A673 (cell line): ENCODE measurements at regions not wholly inside any gene's neighbourhood (a gene's known extent, or its start where the extent isn't known, plus 50 kb on each side); places are given as distances from the start of the nearest gene placed in this dataset.

Experiments used
- BruUV-seq: library from RNA; stranded (reverse); fragments of 400-500 nt; replicated peaks from 2 replicates; lab custom pipeline; 2021; lab: Mats Ljungman, UMichigan
- CTCF ChIA-PET: fragments of 300-600 bp; sonication (Branson Sonifier 250); formaldehyde crosslinking; loops from one replicate; lab custom pipeline; 2022; ENCODE audit warnings: antibody characterized with exemption; lab: Charles Lee
- POLR2A ChIA-PET: fragments of 300-600 bp; sonication (Branson Sonifier 250); formaldehyde crosslinking; loops from one replicate; lab custom pipeline; 2022; ENCODE audit warnings: antibody characterized with exemption; ENCODE audit not compliant: low non-redundant PET; lab: Charles Lee
- DNase-seq: peaks from one replicate; pipeline ENCODE4 v3.0.0-alpha.2; 2015; ENCODE audit warnings: low spot score
- H3K27ac ChIP-seq: fragments of 200-600 bp; sonication (generic); 2 replicates; pipeline ENCODE4 v1.5.1; 2016; ENCODE audit warnings: mixed run types, low read depth, mild to moderate bottlenecking, mixed read lengths, antibody characterized with exemption, low read length; ENCODE audit not compliant: poor library complexity, severe bottlenecking
- H3K27me3 ChIP-seq: fragments of 200-600 bp; sonication (generic); replicated peaks from 2 replicates; pipeline ENCODE4 v1.6.1; 2017; ENCODE audit warnings: mixed run types, low read depth, mild to moderate bottlenecking, mixed read lengths, antibody characterized with exemption, low read length; ENCODE audit not compliant: insufficient read depth, poor library complexity
- H3K36me3 ChIP-seq: fragments of 200-600 bp; sonication (generic); 2 replicates; pipeline ENCODE4 v1.6.1; 2016; ENCODE audit warnings: mixed run types, mild to moderate bottlenecking, mixed read lengths, antibody characterized with exemption, low read length; ENCODE audit not compliant: insufficient read depth, poor library complexity, severe bottlenecking
- H3K4me1 ChIP-seq: fragments of 200-600 bp; sonication (generic); 2 replicates; pipeline ENCODE4 v1.6.1; 2017; ENCODE audit warnings: mixed run types, mild to moderate bottlenecking, mixed read lengths, antibody characterized with exemption, low read length; ENCODE audit not compliant: insufficient read depth, poor library complexity, severe bottlenecking
- H3K4me3 ChIP-seq: fragments of 200-600 bp; sonication (generic); 2 replicates; pipeline ENCODE4 v1.5.1; 2016; ENCODE audit warnings: low read depth, mixed run types, mild to moderate bottlenecking, mixed read lengths, low read length; ENCODE audit not compliant: poor library complexity, severe bottlenecking
- H3K9me3 ChIP-seq: fragments of 200-600 bp; sonication (generic); 2 replicates; pipeline ENCODE4 v1.6.1; 2016; ENCODE audit warnings: mixed run types, low read depth, mild to moderate bottlenecking, mixed read lengths, antibody characterized with exemption, low read length; ENCODE audit not compliant: poor library complexity, severe bottlenecking
- EZH2 ChIP-seq: fragments of 200-600 bp; sonication (generic); IDR thresholded peaks from 2 replicates; pipeline ENCODE4 v1.6.1; 2017; ENCODE audit warnings: borderline replicate concordance, low read depth, mild to moderate bottlenecking, mixed read lengths, antibody characterized with exemption, low read length; ENCODE audit not compliant: poor library complexity, severe bottlenecking
- intact Hi-C: fragments of 100-400 bp; cut with micrococcal nuclease; formaldehyde crosslinking; loops from one replicate; pipeline ENCODE4 v1.10.0; 2022; ENCODE audit not compliant: unreplicated experiment
- TF ChIP-seq, protein P1 (sequence below): fragments of 300-800, 200-600 bp; sonication (generic); conservative IDR thresholded peaks from 2 replicates; pipeline ENCODE4 v1.5.1; 2017; ENCODE audit warnings: low read depth, mild to moderate bottlenecking, antibody characterized with exemption, low read length, moderate library complexity, mixed read lengths

- H3K36me3 ChIP-seq, result no peaks in the 10 kb centered on the region
- H3K4me1 ChIP-seq, result peaks cover 20% of the 10 kb centered on the region
- no peaks in the 10 kb centered on the region for H3K9me3 ChIP-seq
- no peaks in the 10 kb centered on the region for H3K27me3 ChIP-seq
- no TSS peak for BruUV-seq
- ChIA-PET CTCF (no interaction called here), POLR2A (no interaction called here)
- no peak overlapping the region for H3K4me3 ChIP-seq
- DNase-seq, result no peak
- intact Hi-C loops, result loop anchor here (5.0 to 10.0 kb wide), 2 partner anchors 331 to 1638 kb away; no protein-coding TSS in a partner anchor
- no peak overlapping the region for H3K27ac ChIP-seq
- no peak for TF ChIP-seq EZH2
- TF ChIP-seq, protein P1, sequence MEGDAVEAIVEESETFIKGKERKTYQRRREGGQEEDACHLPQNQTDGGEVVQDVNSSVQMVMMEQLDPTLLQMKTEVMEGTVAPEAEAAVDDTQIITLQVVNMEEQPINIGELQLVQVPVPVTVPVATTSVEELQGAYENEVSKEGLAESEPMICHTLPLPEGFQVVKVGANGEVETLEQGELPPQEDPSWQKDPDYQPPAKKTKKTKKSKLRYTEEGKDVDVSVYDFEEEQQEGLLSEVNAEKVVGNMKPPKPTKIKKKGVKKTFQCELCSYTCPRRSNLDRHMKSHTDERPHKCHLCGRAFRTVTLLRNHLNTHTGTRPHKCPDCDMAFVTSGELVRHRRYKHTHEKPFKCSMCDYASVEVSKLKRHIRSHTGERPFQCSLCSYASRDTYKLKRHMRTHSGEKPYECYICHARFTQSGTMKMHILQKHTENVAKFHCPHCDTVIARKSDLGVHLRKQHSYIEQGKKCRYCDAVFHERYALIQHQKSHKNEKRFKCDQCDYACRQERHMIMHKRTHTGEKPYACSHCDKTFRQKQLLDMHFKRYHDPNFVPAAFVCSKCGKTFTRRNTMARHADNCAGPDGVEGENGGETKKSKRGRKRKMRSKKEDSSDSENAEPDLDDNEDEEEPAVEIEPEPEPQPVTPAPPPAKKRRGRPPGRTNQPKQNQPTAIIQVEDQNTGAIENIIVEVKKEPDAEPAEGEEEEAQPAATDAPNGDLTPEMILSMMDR, result no peak
Measured at GRCh38 chr4:126955292-126956183, 677.2 kb upstream of the INTU start.

- BruUV-seq, result no TSS peak
- DNase-seq, result no peak
- POLR2A ChIA-PET, result no interaction called here
- CTCF ChIA-PET, result no interaction called here
- no peaks in the 10 kb centered on the region for H3K36me3 ChIP-seq
- no peak overlapping the region for H3K4me3 ChIP-seq
- H3K27me3 ChIP-seq, result no peaks in the 10 kb centered on the region
- TF ChIP-seq EZH2, result no peak
- TF ChIP-seq, protein P1, result no peak
- intact Hi-C loops, result loop anchor here (5.0 to 10.0 kb wide), 2 partner anchors 332 to 1639 kb away; no protein-coding TSS in a partner anchor
- H3K9me3 ChIP-seq, result no peaks in the 10 kb centered on the region
- H3K27ac ChIP-seq, result no peak overlapping the region
- peaks cover 21% of the 10 kb centered on the region for H3K4me1 ChIP-seq
Measured at GRCh38 chr4:126956184-126956897, 676.4 kb upstream of the INTU start.

GRCh38 chr4:126957556-126957955 is 675.2 kb upstream of the INTU start:
- ChIA-PET CTCF (no interaction called here), POLR2A (no interaction called here)
- no peak overlapping the region for H3K4me3 ChIP-seq
- H3K36me3 ChIP-seq, result no peaks in the 10 kb centered on the region
- peaks cover 24% of the 10 kb centered on the region for H3K4me1 ChIP-seq
- DNase-seq, result peak; percentile 34
- H3K27me3 ChIP-seq, result no peaks in the 10 kb centered on the region
- intact Hi-C loops, result loop anchor here (5.0 to 10.0 kb wide), 2 partner anchors 333 to 1640 kb away; no protein-coding TSS in a partner anchor
- no peaks in the 10 kb centered on the region for H3K9me3 ChIP-seq
- peak overlapping the region; percentile 1 for H3K27ac ChIP-seq
- TF ChIP-seq, protein P1, result peak; percentile 43; the same call in 1 of the 2 replicates
- no peak for TF ChIP-seq EZH2
- BruUV-seq, result no TSS peak
